HCT116 (cell line): ENCODE measurements at regions not wholly inside any gene's neighbourhood (a gene's known extent, or its start where the extent isn't known, plus 50 kb on each side); places are given as distances from the start of the nearest gene placed in this dataset.

Source experiments
- ATAC-seq: fragments of 200-7000 bp; cut with Tn5 transposase; 2 replicates; pipeline ENCODE4 v1.9.1; 2020; ENCODE audit warnings: mild to moderate bottlenecking, moderate library complexity
- BruUV-seq: library from RNA; stranded (reverse); fragments of 400-500 nt; replicated peaks from 2 replicates; lab custom pipeline; 2021; lab: Mats Ljungman, UMichigan
- CTCF ChIA-PET: fragments of 300-600 bp; sonication (Branson Sonifier 250); formaldehyde crosslinking; loops from one replicate; lab custom pipeline; 2021; ENCODE audit warnings: antibody characterized with exemption; lab: Charles Lee
- POLR2A ChIA-PET: fragments of 300-600, 350-600 bp; sonication (Branson Sonifier 250); formaldehyde crosslinking; loops from one replicate; lab custom pipeline; 2021; ENCODE audit warnings: antibody characterized with exemption; lab: Charles Lee
- RAD21 ChIA-PET, 2 experiments: fragments of 300-600 bp; sonication (Branson Sonifier 250); formaldehyde crosslinking; loops; one replicate each; lab custom pipeline; 2023; ENCODE audit warnings: low total read pairs in 2 of 2; ENCODE audit not compliant: uncharacterized antibody in 2 of 2, unreplicated experiment in 2 of 2, low non-redundant PET in 1 of 2; lab: Charles Lee
- DNase-seq: peaks from one replicate; pipeline ENCODE4 v3.0.0-alpha.2; 2010; ENCODE audit warnings: low read depth, low spot score
- H2AFZ ChIP-seq: fragments of 200-600 bp; shearing (Covaris generic), sonication (generic); 2 replicates; pipeline ENCODE4 v1.6.1; 2017; ENCODE audit warnings: low read depth, mixed run types, mixed read lengths, antibody characterized with exemption, low read length; ENCODE audit not compliant: poor library complexity, severe bottlenecking
- H3K27ac ChIP-seq: 2 replicates; pipeline ENCODE4 v1.5.1; 2012; ENCODE audit warnings: low read depth, low read length
- H3K27me3 ChIP-seq: fragments of 200-600 bp; sonication (generic); 2 replicates; pipeline ENCODE4 v1.6.1; 2016; ENCODE audit warnings: mixed run types, low read length, mixed read lengths; ENCODE audit not compliant: insufficient read depth
- H3K36me3 ChIP-seq, 2 experiments: fragments of 200-500 bp in 1 of 2; fragments of 200-600 bp in 1 of 2; sonication (Bioruptor generic) in 1 of 2; sonication (generic) in 1 of 2; 2 replicates each; pipeline versions ENCODE4 v1.5.1 to v1.6.1; 2014 to 2016; ENCODE audit warnings: low read length in 2 of 2, inconsistent platforms in 1 of 2, mixed read lengths in 1 of 2, mixed run types in 1 of 2; ENCODE audit not compliant: insufficient read depth in 2 of 2, control insufficient read depth in 1 of 2
- H3K4me1 ChIP-seq, 2 experiments: fragments of 200-600 bp in 1 of 2; sonication (generic) in 1 of 2; 2 replicates each; pipeline versions ENCODE4 v1.5.1 to v1.6.1; 2012 to 2017; ENCODE audit warnings: low read length in 2 of 2, inconsistent platforms in 1 of 2, mild to moderate bottlenecking in 1 of 2, mixed read lengths in 1 of 2, mixed run types in 1 of 2, moderate library complexity in 1 of 2; ENCODE audit not compliant: insufficient read depth in 2 of 2, control insufficient read depth in 1 of 2
- H3K4me2 ChIP-seq: fragments of 200-600 bp; sonication (generic); 2 replicates; pipeline ENCODE4 v1.6.1; 2017; ENCODE audit warnings: mixed run types, low read length, mixed read lengths
- H3K4me3 ChIP-seq, 2 experiments: fragments of 200-600 bp in 1 of 2; sonication (generic) in 1 of 2; replicated peaks in 1 of 2; 2 replicates each; pipeline ENCODE4 v1.5.1; 2011 to 2016; ENCODE audit warnings: low read length in 2 of 2, control low read depth in 1 of 2, low read depth in 1 of 2, mild to moderate bottlenecking in 1 of 2, mixed read lengths in 1 of 2, mixed run types in 1 of 2
- H3K79me2 ChIP-seq: fragments of 200-600 bp; sonication (generic); 2 replicates; pipeline ENCODE4 v1.6.1; 2017; ENCODE audit warnings: mild to moderate bottlenecking, mixed run types, low read length, moderate library complexity, mixed read lengths; ENCODE audit not compliant: insufficient read depth
- H3K9ac ChIP-seq: fragments of 200-600 bp; sonication (generic); 2 replicates; pipeline ENCODE4 v1.6.1; 2016; ENCODE audit warnings: low read length, mixed read lengths
- H3K9me2 ChIP-seq: fragments of 200-600 bp; sonication (generic), shearing (Covaris generic); 2 replicates; pipeline ENCODE4 v1.6.1; 2017; ENCODE audit warnings: mixed run types, mild to moderate bottlenecking, moderate library complexity; ENCODE audit not compliant: insufficient read depth
- H3K9me3 ChIP-seq, 2 experiments: fragments of 200-500 bp in 1 of 2; fragments of 200-600 bp in 1 of 2; sonication (Bioruptor generic) in 1 of 2; sonication (generic) in 1 of 2; 2 replicates each; pipeline ENCODE4 v1.6.1; 2014 to 2017; ENCODE audit warnings: low read length in 2 of 2, mixed read lengths in 2 of 2, inconsistent platforms in 1 of 2, low read depth in 1 of 2, mild to moderate bottlenecking in 1 of 2, mixed run types in 1 of 2, moderate library complexity in 1 of 2; ENCODE audit not compliant: control insufficient read depth in 1 of 2, insufficient read depth in 1 of 2
- H4K20me1 ChIP-seq: fragments of 200-600 bp; sonication (generic), shearing (Covaris generic); 2 replicates; pipeline ENCODE4 v1.6.1; 2017; ENCODE audit warnings: mixed run types, mild to moderate bottlenecking, moderate library complexity; ENCODE audit not compliant: insufficient read depth
- ATF3 ChIP-seq: IDR thresholded peaks from 2 replicates; pipeline ENCODE4 v1.6.1; 2012
- CBX3 ChIP-seq: IDR thresholded peaks from 2 replicates; pipeline ENCODE4 v1.6.1; 2012; ENCODE audit warnings: low read depth
- EGR1 ChIP-seq: IDR thresholded peaks from 2 replicates; pipeline ENCODE4 v1.6.1; 2012; ENCODE audit warnings: low read depth
- EZH2phosphoT487 ChIP-seq: fragments of 200-600 bp; IDR thresholded peaks from 2 replicates; pipeline ENCODE4 v1.6.1; 2018; ENCODE audit warnings: antibody characterized with exemption, borderline replicate concordance
- FOSL1 ChIP-seq: IDR thresholded peaks from 2 replicates; pipeline ENCODE4 v1.6.1; 2012; ENCODE audit warnings: low read depth
- JUND ChIP-seq: IDR thresholded peaks from 2 replicates; pipeline ENCODE4 v1.6.1; 2012
- MAX ChIP-seq: IDR thresholded peaks from 2 replicates; pipeline ENCODE4 v1.6.1; 2012
- RAD21 ChIP-seq: IDR thresholded peaks from 2 replicates; pipeline ENCODE4 v1.6.1; 2012; ENCODE audit warnings: low read depth, mild to moderate bottlenecking
- SIN3A ChIP-seq: IDR thresholded peaks from 2 replicates; pipeline ENCODE4 v1.6.1; 2012; ENCODE audit warnings: low read depth
- SRF ChIP-seq: IDR thresholded peaks from 2 replicates; pipeline ENCODE4 v1.6.1; 2012; ENCODE audit warnings: low read depth
- TCF7L2 ChIP-seq: IDR thresholded peaks from 2 replicates; pipeline ENCODE4 v1.7.0; 2011; ENCODE audit warnings: borderline replicate concordance, inconsistent platforms; ENCODE audit not compliant: insufficient read depth, insufficient read length; ENCODE audit errors: extremely low read depth
- ZBTB33 ChIP-seq: IDR thresholded peaks from 2 replicates; pipeline ENCODE4 v1.6.1; 2011; ENCODE audit warnings: mild to moderate bottlenecking, low read length, moderate library complexity; ENCODE audit not compliant: insufficient replicate concordance; ENCODE audit errors: extremely low read depth
- intact Hi-C: fragments of 100-400 bp; cut with micrococcal nuclease; formaldehyde crosslinking; loops from 2 replicates; pipeline ENCODE4 v1.10.0; 2022

- Histone ChIP-seq H3K9me2 (no peaks in the 10 kb centered on the region), H3K27ac (no peak overlapping the region), H3K4me2 (no peak overlapping the region), H2AFZ (no peak overlapping the region), H3K36me3 (no peaks in the 10 kb centered on the region), H3K4me3 (no peak overlapping the region), H3K79me2 (no peaks in the 10 kb centered on the region), H3K9ac (no peak overlapping the region), H4K20me1 (no peaks in the 10 kb centered on the region), H3K27me3 (no peaks in the 10 kb centered on the region), H3K4me1 (no peaks in the 10 kb centered on the region), H3K9me3 (no peaks in the 10 kb centered on the region)
- ChIA-PET RAD21 (no interaction called here), POLR2A (no interaction called here), CTCF (no interaction called here)
- no peak for DNase-seq
- BruUV-seq: no TSS peak
- no peak for ATAC-seq
- TF ChIP-seq JUND (no peak), SRF (no peak), EZH2phosphoT487 (no peak), EGR1 (no peak), TCF7L2 (no peak), CBX3 (no peak), SIN3A (no peak), RAD21 (no peak), ATF3 (no peak), FOSL1 (no peak), MAX (no peak), ZBTB33 (no peak)
- intact Hi-C loops: no loop called here
Measured at GRCh38 chr3:102699819-102700140, 265.0 kb downstream of the ZPLD1 start.
